SK-N-MC (cell line): ENCODE measurements at regions not wholly inside any gene's neighbourhood (a gene's known extent, or its start where the extent isn't known, plus 50 kb on each side); places are given as distances from the start of the nearest gene placed in this dataset.

ENCODE experiments used
- EZH2 ChIP-seq: fragments of 200-600 bp; sonication (generic); IDR thresholded peaks from one replicate; pipeline ENCODE4 v1.6.1; 2017; ENCODE audit warnings: antibody characterized with exemption
- POLR2AphosphoS5 ChIP-seq: IDR thresholded peaks from 2 replicates; pipeline ENCODE4 v1.6.1; 2012; ENCODE audit warnings: mild to moderate bottlenecking, low read depth, low read length, borderline replicate concordance

- TF ChIP-seq POLR2AphosphoS5 (no peak), EZH2 (no peak)
These were observed 279.9 kb downstream of the ENC1 start for GRCh38 chr5:74360535-74361210.
